ENCODE measurements at regions not wholly inside any gene's neighbourhood (a gene's known extent, or its start where the extent isn't known, plus 50 kb on each side); places are given as distances from the start of the nearest gene placed in this dataset.

DNA sequence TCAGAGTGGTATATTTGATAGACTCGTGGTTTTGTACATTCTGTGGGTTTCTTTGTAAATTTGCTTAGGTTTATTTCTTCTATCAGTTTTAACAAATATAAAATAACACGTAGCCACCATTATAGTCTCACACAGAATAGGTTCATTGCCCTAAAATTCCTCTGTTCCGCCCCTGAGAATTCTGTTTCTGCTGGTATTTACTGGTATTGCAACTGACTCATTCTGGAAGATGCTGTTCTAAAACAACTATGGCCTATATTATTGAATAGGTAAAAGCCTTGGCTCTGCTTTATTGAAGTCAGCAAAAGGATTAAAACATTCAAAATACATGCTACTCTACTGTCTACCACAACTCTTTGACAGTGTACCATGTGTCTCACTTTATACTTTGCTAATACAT lies 119.1 kb upstream of the CHORDC1 start:
- TF ChIP-seq MYC (IDR thresholded peaks at IDR 0.05; ENCODE audit: low read depth, low read length) (no peak), POLR2A (IDR thresholded peaks at IDR 0.05; ENCODE audit: low read depth, low read length) (no peak), EZH2 (IDR thresholded peaks at IDR 0.05; ENCODE audit: borderline replicate concordance, low read depth, low read length, severe bottlenecking) (no peak)
- TF ChIP-seq, protein P1, sequence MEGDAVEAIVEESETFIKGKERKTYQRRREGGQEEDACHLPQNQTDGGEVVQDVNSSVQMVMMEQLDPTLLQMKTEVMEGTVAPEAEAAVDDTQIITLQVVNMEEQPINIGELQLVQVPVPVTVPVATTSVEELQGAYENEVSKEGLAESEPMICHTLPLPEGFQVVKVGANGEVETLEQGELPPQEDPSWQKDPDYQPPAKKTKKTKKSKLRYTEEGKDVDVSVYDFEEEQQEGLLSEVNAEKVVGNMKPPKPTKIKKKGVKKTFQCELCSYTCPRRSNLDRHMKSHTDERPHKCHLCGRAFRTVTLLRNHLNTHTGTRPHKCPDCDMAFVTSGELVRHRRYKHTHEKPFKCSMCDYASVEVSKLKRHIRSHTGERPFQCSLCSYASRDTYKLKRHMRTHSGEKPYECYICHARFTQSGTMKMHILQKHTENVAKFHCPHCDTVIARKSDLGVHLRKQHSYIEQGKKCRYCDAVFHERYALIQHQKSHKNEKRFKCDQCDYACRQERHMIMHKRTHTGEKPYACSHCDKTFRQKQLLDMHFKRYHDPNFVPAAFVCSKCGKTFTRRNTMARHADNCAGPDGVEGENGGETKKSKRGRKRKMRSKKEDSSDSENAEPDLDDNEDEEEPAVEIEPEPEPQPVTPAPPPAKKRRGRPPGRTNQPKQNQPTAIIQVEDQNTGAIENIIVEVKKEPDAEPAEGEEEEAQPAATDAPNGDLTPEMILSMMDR (IDR thresholded peaks at IDR 0.05; ENCODE audit: extremely low read depth in 1 of 2, insufficient read depth in 1 of 2, low read depth in 1 of 2, low read length in 2 of 2): no peak

Data from endothelial cell of umbilical vein (primary cell).